HG03520 (cell line): ENCODE measurements at regions not wholly inside any gene's neighbourhood (a gene's known extent, or its start where the extent isn't known, plus 50 kb on each side); places are given as distances from the start of the nearest gene placed in this dataset.
A peak's percentile ranks its signal among the peaks of the same experiment; 100 is the strongest.

ENCODE experiments used
- ATAC-seq: cut with Tn5 transposase; IDR thresholded peaks from one replicate; pipeline ENCODE4 v1.9.1; 2021; ENCODE audit warnings: mild to moderate bottlenecking, moderate library complexity; ENCODE audit not compliant: unreplicated experiment

- peak; percentile 79 for ATAC-seq
Measured at GRCh38 chr11:115924744-115925567, 420.7 kb upstream of the CADM1 start.

DNA sequence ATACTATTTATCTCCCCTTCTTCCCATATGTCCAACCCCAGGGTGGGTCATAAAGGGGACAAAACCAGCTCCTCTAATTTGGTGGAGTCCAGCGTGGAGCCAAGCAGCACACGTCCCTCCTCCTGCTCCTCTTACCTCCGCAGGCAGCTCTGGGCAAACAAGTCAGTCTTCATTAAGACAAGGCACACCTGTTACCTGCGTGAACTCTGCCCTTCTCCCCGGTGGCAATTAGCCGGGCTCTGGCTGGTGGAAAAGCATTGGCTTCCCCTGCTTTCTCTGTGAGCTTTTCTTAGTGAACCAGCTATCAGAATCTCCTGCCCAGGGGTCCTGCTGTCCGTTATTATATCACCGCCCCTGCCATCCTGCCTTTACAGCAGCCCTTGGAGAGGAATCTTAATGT lies 418.7 kb upstream of the CADM1 start:
- ATAC-seq: no peak

DNA sequence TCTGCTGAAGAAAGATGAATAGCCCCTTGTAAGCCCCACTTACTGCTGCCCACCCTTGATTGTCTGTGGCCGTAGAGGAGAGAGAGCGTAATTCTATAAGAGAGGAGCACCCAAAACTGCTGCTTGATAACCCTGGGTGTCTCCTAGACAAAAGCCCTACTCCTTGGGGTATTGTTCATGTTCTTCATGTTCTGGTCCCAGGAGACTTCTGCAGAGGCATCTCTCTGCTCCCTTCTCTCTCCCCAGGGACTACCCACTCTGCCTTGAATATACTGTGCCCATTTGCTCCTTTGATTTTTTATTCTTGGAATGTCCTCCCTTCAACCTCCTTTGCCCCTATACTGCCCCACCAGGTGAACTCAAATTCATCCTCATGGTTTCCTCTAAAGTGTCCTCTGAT lies 417.8 kb upstream of the CADM1 start:
- no peak for ATAC-seq

- ATAC-seq: no peak
Measured at GRCh38 chr11:115921540-115921939, 417.3 kb upstream of the CADM1 start.

DNA sequence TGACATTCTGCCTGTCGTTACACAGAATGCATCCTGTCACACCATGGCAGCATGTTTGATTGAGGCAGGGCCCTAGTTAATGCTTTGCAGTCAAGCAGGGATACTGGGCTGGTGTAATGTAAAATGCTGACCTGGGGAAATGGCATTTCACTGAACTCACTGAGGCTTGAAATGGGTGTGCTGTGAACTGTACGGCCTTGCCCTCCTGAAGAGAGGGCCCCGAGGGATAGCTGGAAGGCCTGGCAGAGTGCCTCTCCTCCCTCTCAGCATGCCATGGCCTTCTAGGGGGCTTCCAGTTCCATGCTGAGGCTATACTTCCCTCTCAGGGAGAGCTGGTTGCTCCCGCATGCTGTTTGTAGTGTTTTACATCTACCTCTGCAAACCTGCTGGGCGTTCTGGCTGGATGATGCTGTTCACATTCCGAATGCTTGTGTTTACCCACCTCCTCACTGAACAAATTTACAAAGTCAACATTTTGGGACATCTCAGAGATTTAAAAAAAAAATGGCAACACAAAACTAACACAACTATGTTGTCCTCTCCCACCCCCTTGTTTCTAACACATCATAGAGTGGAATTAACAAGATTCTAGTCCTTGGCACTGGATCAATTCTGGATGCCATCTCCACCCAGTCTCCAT lies 416.7 kb upstream of the CADM1 start:
- no peak for ATAC-seq

- peak; percentile 21 for ATAC-seq
Measured at GRCh38 chr11:115920092-115920461, 415.9 kb upstream of the CADM1 start.

- ATAC-seq: peak; percentile 46
Measured at GRCh38 chr11:115919341-115920091, 415.3 kb upstream of the CADM1 start.

- ATAC-seq: no peak
Measured at GRCh38 chr11:115918576-115918975, 414.4 kb upstream of the CADM1 start.

GRCh38 chr11:115916608-115917007 lies 412.4 kb upstream of the CADM1 start:
- no peak for ATAC-seq

DNA sequence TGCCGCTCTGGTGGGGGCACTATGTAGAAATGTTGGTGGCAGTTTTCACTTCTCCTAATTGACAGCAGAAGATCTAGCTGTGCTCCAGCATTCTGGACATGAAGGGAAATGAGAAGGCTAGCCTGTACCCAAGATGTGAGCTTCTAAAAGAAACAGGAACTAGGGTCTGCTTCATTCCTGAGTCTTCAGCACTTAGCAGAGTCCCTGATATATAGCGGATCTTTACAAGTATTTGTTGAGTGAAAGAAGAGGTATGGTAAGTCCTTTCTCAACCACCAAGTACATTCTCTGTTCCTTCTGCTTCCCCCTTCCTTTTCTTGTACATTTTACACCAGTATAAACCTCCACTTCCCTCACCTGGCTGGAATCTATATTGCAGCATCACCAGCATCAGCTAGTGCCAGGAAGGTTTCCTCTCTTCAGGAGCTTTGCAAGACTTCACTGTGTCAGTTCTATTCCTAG lies 408.3 kb upstream of the CADM1 start:
- peak; percentile 60 for ATAC-seq

GRCh38 chr11:115911613-115912346 lies 407.6 kb upstream of the CADM1 start:
- ATAC-seq: no peak

DNA sequence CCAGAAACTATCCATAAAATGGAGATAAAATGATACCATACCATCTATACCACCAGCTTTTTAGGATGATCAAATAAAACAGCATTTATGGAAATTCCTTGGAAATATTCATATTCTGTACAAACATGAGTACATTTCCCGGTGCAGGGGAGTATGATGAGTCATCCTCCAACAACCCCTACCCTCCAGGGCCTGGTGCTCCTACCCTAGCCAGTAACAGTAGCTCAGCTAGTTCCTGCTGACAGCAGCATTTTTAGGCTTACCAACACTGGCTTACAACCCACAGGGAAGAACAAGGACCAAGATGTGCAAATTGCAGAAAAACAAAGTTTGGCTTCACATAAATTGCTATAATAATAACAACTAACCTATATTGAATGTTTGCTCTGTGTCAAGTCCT lies 406.2 kb upstream of the CADM1 start:
- ATAC-seq: no peak

DNA sequence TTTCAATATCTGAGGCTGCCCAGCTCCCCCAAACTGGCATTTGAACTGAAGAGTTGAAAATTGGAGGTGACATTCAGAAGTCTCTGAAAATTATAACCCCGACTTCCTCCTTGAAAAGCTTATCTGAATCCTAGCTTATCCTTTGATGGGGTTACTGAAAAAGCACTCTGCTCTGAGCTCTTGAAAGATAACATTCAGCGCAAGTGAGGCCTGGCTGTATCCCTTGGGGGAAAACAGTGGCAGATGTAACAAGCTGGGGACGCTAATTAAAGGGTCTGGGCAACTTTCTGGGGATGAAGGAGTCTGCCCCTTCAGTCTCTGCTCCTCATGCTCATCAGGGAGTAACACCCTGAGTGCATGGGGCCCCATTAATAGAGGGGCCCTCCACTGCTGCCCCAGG lies 402.0 kb upstream of the CADM1 start:
- ATAC-seq: no peak

- no peak for ATAC-seq
Measured at GRCh38 chr11:115905341-115906000, 401.3 kb upstream of the CADM1 start.

GRCh38 chr11:115903179-115903578 lies 399.0 kb upstream of the CADM1 start:
- ATAC-seq: no peak

DNA sequence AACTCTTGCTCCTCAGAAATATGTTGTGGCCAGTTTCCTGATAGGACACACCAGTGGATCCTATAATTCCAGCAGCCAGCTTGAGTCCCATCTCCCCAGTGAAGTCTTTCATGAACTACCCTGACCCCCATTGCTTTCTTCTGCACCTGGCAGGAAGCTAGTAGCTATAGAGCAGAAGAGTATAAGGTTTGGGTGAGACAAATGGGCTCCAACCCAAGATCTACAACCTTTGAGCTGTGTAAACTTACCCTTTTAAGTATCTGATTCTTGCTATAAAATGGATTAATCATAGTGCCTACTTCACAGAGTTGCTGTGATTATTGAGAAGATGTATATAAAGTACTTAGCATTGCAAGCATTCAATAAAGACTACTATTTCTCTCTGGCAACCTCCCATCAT lies 396.9 kb upstream of the CADM1 start:
- no peak for ATAC-seq

DNA sequence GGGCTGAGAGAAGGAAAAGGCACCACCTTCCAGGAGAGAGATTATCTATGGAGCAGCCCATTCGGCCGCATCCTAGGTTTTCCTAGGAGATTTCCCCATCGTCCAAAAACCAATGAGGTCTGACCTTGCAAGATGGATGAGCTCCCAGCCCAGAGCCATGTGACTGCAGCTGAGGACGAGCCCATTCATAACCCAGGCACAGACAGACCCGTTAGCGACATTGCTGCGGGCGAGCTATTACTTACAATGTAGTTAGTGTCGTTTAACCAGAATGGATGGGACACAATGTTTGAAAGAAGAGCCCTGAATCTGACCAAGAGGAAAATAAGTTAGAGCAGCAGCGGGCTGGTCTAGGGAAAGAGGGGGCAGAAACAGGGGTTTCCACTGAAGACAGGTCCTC lies 395.9 kb upstream of the CADM1 start:
- ATAC-seq: no peak

DNA sequence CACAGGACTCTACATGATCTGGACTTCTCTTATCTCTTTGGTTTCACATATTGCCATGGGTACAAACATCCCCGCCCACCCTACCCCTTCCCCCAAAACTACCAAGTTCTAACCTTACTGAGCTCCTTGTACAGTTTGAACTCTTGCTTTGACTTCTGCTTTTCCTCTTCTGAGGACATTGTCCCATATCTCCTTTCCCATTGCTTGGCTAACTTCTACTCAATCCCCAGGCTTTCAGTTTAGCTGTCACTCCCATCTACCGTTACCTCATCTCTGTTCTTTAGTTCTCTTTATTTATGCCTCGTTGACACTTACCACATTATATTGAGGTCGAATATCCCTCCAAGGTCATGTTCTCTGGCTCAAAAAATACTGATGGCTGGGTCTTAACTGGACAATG lies 393.5 kb upstream of the CADM1 start:
- no peak for ATAC-seq

- peak; percentile 51 for ATAC-seq
Measured at GRCh38 chr11:115896084-115896483, 391.9 kb upstream of the CADM1 start.

- no peak for ATAC-seq
Measured at GRCh38 chr11:115895594-115895993, 391.4 kb upstream of the CADM1 start.

DNA sequence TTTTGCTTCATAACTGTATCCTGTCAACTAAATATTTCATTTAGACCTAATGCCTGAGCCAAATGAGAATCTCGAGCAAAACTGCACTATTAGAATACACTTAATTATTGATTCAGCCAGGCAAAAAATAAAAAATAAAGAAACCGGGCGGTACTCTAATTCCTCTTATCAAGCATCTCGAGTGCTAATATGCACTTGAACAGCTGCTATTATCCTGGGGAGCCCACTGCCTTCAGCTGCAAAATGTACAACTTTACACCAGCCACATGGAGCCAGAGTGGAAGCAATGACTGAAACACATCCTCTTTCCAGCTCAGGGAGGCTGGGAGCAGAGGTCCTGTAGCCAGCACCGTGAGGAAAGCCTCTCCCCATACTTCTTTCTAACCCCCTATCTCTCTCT lies 390.0 kb upstream of the CADM1 start:
- ATAC-seq: no peak
